K562 (cell line): ENCODE measurements at regions not wholly inside any gene's neighbourhood (a gene's known extent, or its start where the extent isn't known, plus 50 kb on each side); places are given as distances from the start of the nearest gene placed in this dataset.

Experiments
- ATAC-seq: fragments of 200-7000 bp; cut with Tn5 transposase; 3 replicates; pipeline ENCODE4 v1.9.1; 2020; ENCODE audit warnings: moderate library complexity
- BruUV-seq: library from RNA; stranded (reverse); fragments of 400-500 nt; replicated peaks from 2 replicates; lab custom pipeline; 2021; lab: Mats Ljungman, UMichigan
- CTCF ChIA-PET: fragments of 300-600 bp; formaldehyde crosslinking; extraction: SDS; loops from one replicate; lab custom pipeline; 2021; ENCODE audit warnings: low intra/inter-chr PET ratio; lab: Yijun Ruan, JAX
- POLR2A ChIA-PET: fragments of 300-600, 350-650 bp; sonication (Branson Sonifier 250); formaldehyde crosslinking; extraction: SDS; loops from one replicate; lab custom pipeline; 2021; ENCODE audit warnings: antibody characterized with exemption, inconsistent platforms; lab: Yijun Ruan, JAX
- DNase-seq, 4 experiments: peaks; one replicate each; pipeline versions ENCODE4 v3.0.0 to v3.0.0-alpha.2; 2011 to 2018; ENCODE audit warnings: low spot score in 3 of 4, mixed read lengths in 3 of 4; ENCODE audit errors: extremely low read depth in 1 of 4
- FAIRE-seq: peaks from 2 replicates; lab custom pipeline; 2011; peaks lifted over from hg19 to GRCh38; lab: Jason Lieb, UNC
- H2AFZ ChIP-seq: 2 replicates; pipeline ENCODE4 v1.6.0; 2011; ENCODE audit warnings: low read depth, low read length, control low read depth, inconsistent platforms
- H3K27ac ChIP-seq: fragments of 200-600 bp; 3 replicates; pipeline ENCODE4 v1.8.0; 2011; ENCODE audit warnings: low read depth, mild to moderate bottlenecking, control low read depth, inconsistent platforms, low read length, moderate library complexity, mixed read lengths; ENCODE audit errors: extremely low read depth
- H3K27me3 ChIP-seq, 2 experiments: fragments of 300-600 bp in 1 of 2; 2 replicates in 1 of 2; 3 replicates in 1 of 2; pipeline versions ENCODE4 v1.6.0 to v1.8.0; 2011; ENCODE audit warnings: inconsistent platforms in 2 of 2, low read length in 2 of 2, mild to moderate bottlenecking in 1 of 2, mixed read lengths in 1 of 2, moderate library complexity in 1 of 2; ENCODE audit not compliant: control insufficient read depth in 2 of 2, insufficient read depth in 2 of 2
- H3K36me3 ChIP-seq: fragments of 300-600 bp; 3 replicates; pipeline ENCODE4 v1.8.0; 2011; ENCODE audit warnings: mild to moderate bottlenecking, low read length, inconsistent platforms; ENCODE audit not compliant: control insufficient read depth, insufficient read depth
- H3K4me1 ChIP-seq, 2 experiments: fragments of 200-600 bp in 1 of 2; replicated peaks in 1 of 2; 2 replicates in 1 of 2; 3 replicates in 1 of 2; pipeline versions ENCODE4 v1.5.1 to v1.8.0; 2011; ENCODE audit warnings: inconsistent platforms in 2 of 2, low read length in 2 of 2, mild to moderate bottlenecking in 1 of 2, mixed read lengths in 1 of 2, moderate library complexity in 1 of 2; ENCODE audit not compliant: control insufficient read depth in 2 of 2, insufficient read depth in 2 of 2
- H3K4me2 ChIP-seq: 2 replicates; pipeline ENCODE4 v1.6.1; 2011; ENCODE audit warnings: low read length, control low read depth, inconsistent platforms, mixed read lengths; ENCODE audit not compliant: insufficient read depth
- H3K4me3 ChIP-seq: fragments of 200-600 bp; sonication (generic), shearing (Covaris generic); 2 replicates; pipeline ENCODE4 v1.5.1; 2016; ENCODE audit warnings: control low read depth, inconsistent platforms
- H3K79me2 ChIP-seq: fragments of 200-600 bp; 3 replicates; pipeline ENCODE4 v1.8.0; 2011; ENCODE audit warnings: low read length, inconsistent platforms; ENCODE audit not compliant: control insufficient read depth, insufficient read depth
- H3K9ac ChIP-seq, 2 experiments: 2 replicates each; pipeline versions ENCODE4 v1.6.0 to v1.6.1; 2011; ENCODE audit warnings: low read depth in 2 of 2, low read length in 2 of 2, control low read depth in 1 of 2, inconsistent platforms in 1 of 2, mild to moderate bottlenecking in 1 of 2, mixed read lengths in 1 of 2; ENCODE audit not compliant: insufficient read depth in 1 of 2
- H3K9me1 ChIP-seq: one replicate; pipeline ENCODE4 v1.6.0; 2011; ENCODE audit warnings: inconsistent platforms, mild to moderate bottlenecking, low read length, moderate library complexity; ENCODE audit not compliant: control insufficient read depth, insufficient read depth
- H3K9me3 ChIP-seq: replicated peaks from 2 replicates; pipeline ENCODE4 v1.5.1; 2011; ENCODE audit warnings: low read depth, low read length, inconsistent platforms; ENCODE audit not compliant: control insufficient read depth, insufficient read depth
- H4K20me1 ChIP-seq: replicated peaks from 2 replicates; pipeline ENCODE4 v1.6.1; 2011; ENCODE audit warnings: low read length, inconsistent platforms, mixed read lengths; ENCODE audit not compliant: control insufficient read depth, insufficient read depth
- ELK3 ChIP-seq: fragments of 450-650 bp; formaldehyde crosslinking; IDR thresholded peaks from 2 replicates; pipeline ENCODE4 v1.4.0; 2020; ENCODE audit warnings: mild to moderate bottlenecking
- RERE ChIP-seq: sonication (generic); formaldehyde crosslinking; IDR thresholded peaks from 2 replicates; pipeline ENCODE4 v1.8.0; 2023; ENCODE audit warnings: missing genetic modification reagents, mild to moderate bottlenecking, borderline replicate concordance
- SNAPC5 ChIP-seq: fragments of 250-450 bp; sonication (Bioruptor Pico); IDR thresholded peaks from 2 replicates; pipeline ENCODE4 v1.8.0; 2021; ENCODE audit warnings: moderate library complexity, mild to moderate bottlenecking, inconsistent platforms
- TBP ChIP-seq: optimal IDR thresholded peaks from 2 replicates; pipeline ENCODE3; 2011; ENCODE audit warnings: low read depth, low read length, improper control_type of control experiment
- ZHX1 ChIP-seq: fragments of 150-350 bp; conservative IDR thresholded peaks from 2 replicates; pipeline ENCODE4 v1.6.1; 2014; ENCODE audit warnings: low read length
- in situ Hi-C: fragments of 300-500 bp; cut with MboI; formaldehyde crosslinking; loops from 4 replicates; pipeline ENCODE4 v1.15.0; 2018; ENCODE audit warnings: inconsistent platforms, mixed read lengths
- intact Hi-C: fragments of 100-400 bp; cut with micrococcal nuclease; formaldehyde crosslinking; loops from 2 replicates; pipeline ENCODE4 v1.14.2; 2022
- TF ChIP-seq, protein P1 (sequence below): fragments of 250-450 bp; sonication (Bioruptor Pico); IDR thresholded peaks from 2 replicates; pipeline ENCODE4 v1.8.0; 2021; ENCODE audit warnings: borderline replicate concordance, mild to moderate bottlenecking, moderate library complexity; ENCODE audit not compliant: poor library complexity, severe bottlenecking

DNA sequence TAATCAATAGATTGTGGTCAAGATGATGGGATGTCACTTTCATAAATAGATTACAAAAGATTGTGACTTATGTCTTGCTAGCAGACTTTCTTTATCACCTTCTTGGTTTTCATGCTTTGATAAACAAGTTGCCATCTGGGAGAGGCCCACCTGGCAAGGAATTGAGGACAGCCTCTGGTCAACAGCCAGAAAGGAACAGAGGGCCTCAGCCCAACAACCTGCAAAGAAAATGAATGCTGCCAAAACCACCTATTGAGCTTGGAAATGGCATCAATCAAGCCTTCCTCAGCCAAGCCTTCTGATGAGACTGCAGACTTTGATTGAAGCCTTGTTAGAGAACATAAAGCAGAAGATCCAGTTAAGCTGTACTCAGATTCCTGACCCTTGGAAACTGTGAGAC is 288.6 kb downstream of the SPRY2 start:
- Histone ChIP-seq H3K4me1 (no peaks in the 10 kb centered on the region), H2AFZ (no peak overlapping the region), H3K9me1 (no peaks in the 10 kb centered on the region), H3K27me3 (no peaks in the 10 kb centered on the region), H3K36me3 (no peaks in the 10 kb centered on the region), H3K79me2 (no peaks in the 10 kb centered on the region), H4K20me1 (no peaks in the 10 kb centered on the region), H3K27ac (no peak overlapping the region), H3K4me2 (no peak overlapping the region), H3K9me3 (no peaks in the 10 kb centered on the region), H3K4me3 (no peak overlapping the region), H3K9ac (no peak overlapping the region)
- intact Hi-C loops, result no loop called here
- BruUV-seq, result no TSS peak
- TF ChIP-seq ZHX1, result no peak
- no peak for TF ChIP-seq SNAPC5
- no peak for TF ChIP-seq TBP
- TF ChIP-seq RERE, result no peak
- TF ChIP-seq ELK3 (CRISPR knock-in tag), result no peak
- TF ChIP-seq, protein P1, sequence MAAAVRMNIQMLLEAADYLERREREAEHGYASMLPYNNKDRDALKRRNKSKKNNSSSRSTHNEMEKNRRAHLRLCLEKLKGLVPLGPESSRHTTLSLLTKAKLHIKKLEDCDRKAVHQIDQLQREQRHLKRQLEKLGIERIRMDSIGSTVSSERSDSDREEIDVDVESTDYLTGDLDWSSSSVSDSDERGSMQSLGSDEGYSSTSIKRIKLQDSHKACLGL, result no peak
- in situ Hi-C loops, result no loop called here
- FAIRE-seq (no peak), ATAC-seq (no peak), DNase-seq (no peak)
- ChIA-PET CTCF (no interaction called here), POLR2A (no interaction called here)
